ENCODE measurements at regions not wholly inside any gene's neighbourhood (a gene's known extent, or its start where the extent isn't known, plus 50 kb on each side); places are given as distances from the start of the nearest gene placed in this dataset.

- DNase-seq (no peak), ATAC-seq (no peak)
- no peak overlapping the region for H3K27ac Mint-ChIP-seq
- no peaks in the 10 kb centered on the region for H3K4me1 Mint-ChIP-seq
- H3K27ac ChIP-seq (ENCODE audit: low read length) = no peak overlapping the region
- 81% methylated on average over 6 of the region's 8 CpGs for WGBS (ENCODE audit: insufficient coverage)
- H3K27me3 ChIP-seq (ENCODE audit: control insufficient read depth, insufficient read depth, low read length) = no peaks in the 10 kb centered on the region
- H3K4me3 Mint-ChIP-seq = no peak overlapping the region
- intact Hi-C loops (cut with micrococcal nuclease) = no loop called here
- no peak for TF ChIP-seq CTCF (IDR thresholded peaks at IDR 0.05)
- no peak overlapping the region for H3K4me3 ChIP-seq (ENCODE audit: low read length)
- H3K36me3 Mint-ChIP-seq = no peaks in the 10 kb centered on the region
- no peaks in the 10 kb centered on the region for H3K9me3 ChIP-seq (ENCODE audit: control insufficient read depth, insufficient read depth, low read length)
- H3K36me3 ChIP-seq (ENCODE audit: control insufficient read depth, insufficient read depth, low read length) = no peaks in the 10 kb centered on the region
- H3K27me3 Mint-ChIP-seq (ENCODE audit: low read depth in 2 of 2) = no peaks in the 10 kb centered on the region
- H3K4me1 ChIP-seq (ENCODE audit: control insufficient read depth, insufficient read depth, low read length) = no peaks in the 10 kb centered on the region
- H3K9me3 Mint-ChIP-seq = peaks cover 3 to 5% of the 10 kb centered on the region in 2 donors
Measured at GRCh38 chr13:106821979-106822378, 254.0 kb upstream of the ARGLU1 start.

- 72% methylated on average over 5 of the region's 6 CpGs for WGBS (ENCODE audit: insufficient coverage)
- no peak for ATAC-seq
- Mint-ChIP-seq H3K9me3 (peaks cover 3 to 4% of the 10 kb centered on the region in 2 donors), H3K27me3 (ENCODE audit: low read depth in 2 of 2) (no peaks in the 10 kb centered on the region), H3K36me3 (no peaks in the 10 kb centered on the region), H3K27ac (no peak overlapping the region), H3K4me1 (no peaks in the 10 kb centered on the region), H3K4me3 (no peak overlapping the region)
- Histone ChIP-seq H3K9me3 (ENCODE audit: control insufficient read depth, insufficient read depth, low read length) (no peaks in the 10 kb centered on the region), H3K4me1 (ENCODE audit: control insufficient read depth, insufficient read depth, low read length) (no peaks in the 10 kb centered on the region), H3K27me3 (ENCODE audit: control insufficient read depth, insufficient read depth, low read length) (no peaks in the 10 kb centered on the region), H3K27ac (ENCODE audit: low read length) (no peak overlapping the region), H3K36me3 (ENCODE audit: control insufficient read depth, insufficient read depth, low read length) (no peaks in the 10 kb centered on the region), H3K4me3 (ENCODE audit: low read length) (no peak overlapping the region)
- no peak for TF ChIP-seq CTCF (IDR thresholded peaks at IDR 0.05)
- intact Hi-C loops (cut with micrococcal nuclease) = no loop called here
- DNase-seq = no peak
Measured at GRCh38 chr13:106819413-106820180, 251.7 kb upstream of the ARGLU1 start.

- peaks cover 4 to 5% of the 10 kb centered on the region in 2 donors for H3K9me3 Mint-ChIP-seq
- intact Hi-C loops (cut with micrococcal nuclease) = no loop called here
Measured at GRCh38 chr13:106818971-106819370, 251.0 kb upstream of the ARGLU1 start.

More at GRCh38 chr13:106818971-106819370, 251.0 kb upstream of the ARGLU1 start:
- Histone ChIP-seq H3K4me1 (ENCODE audit: control insufficient read depth, insufficient read depth, low read length) (no peaks in the 10 kb centered on the region), H3K9me3 (ENCODE audit: control insufficient read depth, insufficient read depth, low read length) (no peaks in the 10 kb centered on the region), H3K36me3 (ENCODE audit: control insufficient read depth, insufficient read depth, low read length) (no peaks in the 10 kb centered on the region), H3K4me3 (ENCODE audit: low read length) (no peak overlapping the region), H3K27ac (ENCODE audit: low read length) (no peak overlapping the region), H3K27me3 (ENCODE audit: control insufficient read depth, insufficient read depth, low read length) (no peaks in the 10 kb centered on the region)
- H3K4me1 Mint-ChIP-seq = no peaks in the 10 kb centered on the region
- no peaks in the 10 kb centered on the region for H3K27me3 Mint-ChIP-seq (ENCODE audit: low read depth in 2 of 2)
- no peak for ATAC-seq
- no peaks in the 10 kb centered on the region for H3K36me3 Mint-ChIP-seq
- H3K27ac Mint-ChIP-seq = no peak overlapping the region
- TF ChIP-seq CTCF (IDR thresholded peaks at IDR 0.05) = no peak
- DNase-seq = no peak
- H3K4me3 Mint-ChIP-seq = no peak overlapping the region
- 98% methylated on average over 2 of the region's 3 CpGs for WGBS (ENCODE audit: insufficient coverage)

Measured in natural killer cell (primary cell).